H1 (cell line): ENCODE measurements at regions not wholly inside any gene's neighbourhood (a gene's known extent, or its start where the extent isn't known, plus 50 kb on each side); places are given as distances from the start of the nearest gene placed in this dataset.

Experiments
- CBX5 ChIP-seq: fragments of 300-800, 300-1000 bp; sonication (generic); IDR thresholded peaks from 2 replicates; pipeline ENCODE4 v1.7.1; 2016; ENCODE audit warnings: antibody characterized with exemption, low read length, low read depth
- JUN ChIP-seq: IDR thresholded peaks from 2 replicates; pipeline ENCODE4 v1.6.1; 2011; ENCODE audit warnings: low read depth, mild to moderate bottlenecking, improper control_type of control experiment, low read length
- TF ChIP-seq, protein P1 (sequence below), 3 experiments: IDR thresholded peaks; 1 replicate in 2 of 3; 2 replicates in 1 of 3; pipeline versions ENCODE4 v1.5.1 to v1.6.1; 2011; ENCODE audit warnings: low read length in 3 of 3, mild to moderate bottlenecking in 3 of 3, inconsistent platforms in 2 of 3, low read depth in 1 of 3, moderate library complexity in 1 of 3; ENCODE audit not compliant: insufficient read depth in 1 of 3; ENCODE audit errors: control extremely low read depth in 1 of 3

DNA sequence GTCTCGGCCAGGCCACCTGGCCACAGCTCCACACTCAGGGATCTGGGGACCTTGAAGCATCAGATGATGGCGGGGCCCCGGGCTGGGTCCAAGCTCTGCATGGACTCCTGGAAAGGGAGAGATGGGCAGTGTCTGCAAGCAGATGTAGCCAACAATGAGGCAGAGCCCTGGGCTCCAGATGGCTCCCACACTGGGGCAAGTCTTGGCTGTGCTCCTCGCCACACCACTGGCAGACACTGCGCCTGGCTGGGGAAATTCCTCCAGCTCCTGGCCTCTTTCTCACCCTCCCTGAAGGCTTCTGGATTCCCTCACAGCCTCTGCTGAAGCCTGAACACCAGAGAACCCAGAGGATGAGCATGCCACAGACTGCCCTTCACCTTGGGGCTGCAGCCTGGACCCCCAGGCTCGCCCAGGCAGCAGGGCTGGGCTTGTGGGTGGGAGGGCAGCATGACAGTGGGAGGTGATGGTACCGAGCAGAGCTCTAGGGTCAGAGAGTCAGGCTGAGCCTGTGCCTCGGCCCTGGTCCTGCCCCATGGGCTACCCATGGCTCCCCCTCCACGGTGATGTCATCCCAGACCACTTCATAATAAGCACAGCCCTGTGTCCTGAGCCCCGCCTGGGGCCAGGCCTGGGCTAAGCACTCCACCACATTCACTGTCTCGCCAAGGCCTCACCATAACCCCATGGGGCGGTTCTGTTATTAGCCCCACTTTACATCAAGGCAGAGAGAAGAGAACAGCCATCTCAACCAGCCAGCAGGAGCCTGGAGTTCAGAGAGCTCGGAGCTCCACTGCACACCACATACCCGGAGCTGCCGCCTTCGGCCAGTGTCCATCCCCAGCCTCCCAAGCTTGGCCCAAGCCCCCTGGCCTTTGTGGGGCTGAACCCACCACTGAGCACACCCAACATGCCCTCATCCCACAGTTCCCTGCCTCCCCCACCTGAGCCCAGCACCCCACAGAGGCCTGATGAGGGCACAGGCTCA, 62.2 kb upstream of the ADAMTS2 start (continued):
- TF ChIP-seq, protein P1, sequence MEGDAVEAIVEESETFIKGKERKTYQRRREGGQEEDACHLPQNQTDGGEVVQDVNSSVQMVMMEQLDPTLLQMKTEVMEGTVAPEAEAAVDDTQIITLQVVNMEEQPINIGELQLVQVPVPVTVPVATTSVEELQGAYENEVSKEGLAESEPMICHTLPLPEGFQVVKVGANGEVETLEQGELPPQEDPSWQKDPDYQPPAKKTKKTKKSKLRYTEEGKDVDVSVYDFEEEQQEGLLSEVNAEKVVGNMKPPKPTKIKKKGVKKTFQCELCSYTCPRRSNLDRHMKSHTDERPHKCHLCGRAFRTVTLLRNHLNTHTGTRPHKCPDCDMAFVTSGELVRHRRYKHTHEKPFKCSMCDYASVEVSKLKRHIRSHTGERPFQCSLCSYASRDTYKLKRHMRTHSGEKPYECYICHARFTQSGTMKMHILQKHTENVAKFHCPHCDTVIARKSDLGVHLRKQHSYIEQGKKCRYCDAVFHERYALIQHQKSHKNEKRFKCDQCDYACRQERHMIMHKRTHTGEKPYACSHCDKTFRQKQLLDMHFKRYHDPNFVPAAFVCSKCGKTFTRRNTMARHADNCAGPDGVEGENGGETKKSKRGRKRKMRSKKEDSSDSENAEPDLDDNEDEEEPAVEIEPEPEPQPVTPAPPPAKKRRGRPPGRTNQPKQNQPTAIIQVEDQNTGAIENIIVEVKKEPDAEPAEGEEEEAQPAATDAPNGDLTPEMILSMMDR (IDR thresholded peaks at IDR 0.05; ENCODE audit: control extremely low read depth in 1 of 3, insufficient read depth in 1 of 3, low read depth in 1 of 3, low read length in 3 of 3), result no peak
- TF ChIP-seq CBX5 (no peak), JUN (no peak)
- TF ChIP-seq, all 59 proteins: peak for 0
